Hematopoietic multipotent progenitor cell treated with erythropoietin and hydrocortisone succinate and interleukin-3 and kit ligand, for 8 days (in vitro differentiated cells): ENCODE measurements at regions not wholly inside any gene's neighbourhood (a gene's known extent, or its start where the extent isn't known, plus 50 kb on each side); places are given as distances from the start of the nearest gene placed in this dataset.
"Not testable (repeated sequence)": the region's sequence is repeated elsewhere in the genome, so short reads cannot be mapped to it uniquely, and the experiment has no call there.

Source experiments
- DNase-seq: peaks from one replicate; pipeline ENCODE4 v3.0.0-alpha.2; 2015

GRCh38 chr12:34198924-34199323, 176.6 kb downstream of the ALG10 start:
- DNase-seq, result no peak

DNA sequence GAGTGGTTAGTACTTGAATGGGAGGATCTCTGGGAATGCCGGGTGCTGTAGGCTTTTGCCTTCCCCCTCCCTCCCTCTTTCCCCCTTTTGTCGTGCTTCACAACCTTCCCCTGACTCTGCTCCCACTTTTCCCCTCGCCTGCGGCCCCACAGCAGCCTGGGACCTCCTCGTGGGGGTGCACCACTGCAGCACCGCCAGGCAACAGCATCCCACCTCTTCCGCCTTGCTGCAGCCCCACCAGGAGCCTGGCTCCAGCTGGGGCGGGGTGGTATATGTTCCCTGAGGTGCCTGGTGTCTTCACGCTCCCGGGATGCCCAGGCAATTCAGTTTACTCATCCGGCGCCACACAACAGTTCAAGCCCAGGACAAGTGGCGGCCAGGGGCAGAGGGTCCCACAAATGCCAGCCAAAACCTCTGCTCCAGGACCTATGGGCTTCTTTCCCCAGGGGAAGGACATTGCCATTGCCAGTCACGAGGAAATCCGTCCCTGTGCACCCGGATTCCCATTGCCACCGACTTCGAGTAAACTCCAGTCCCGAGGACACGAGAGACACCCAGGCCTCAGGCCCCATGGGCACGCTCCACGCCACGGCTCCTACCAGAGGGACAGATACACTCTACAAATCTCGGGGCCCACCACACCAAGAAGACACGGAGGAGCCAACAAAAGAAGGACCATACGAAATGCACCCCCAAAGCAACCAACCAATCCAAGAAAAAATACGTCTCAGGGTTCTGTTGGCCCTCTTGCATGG, 181.7 kb downstream of the ALG10 start:
- no peak for DNase-seq

GRCh38 chr12:34204830-34205285, 182.6 kb downstream of the ALG10 start:
- DNase-seq, result no peak

DNA sequence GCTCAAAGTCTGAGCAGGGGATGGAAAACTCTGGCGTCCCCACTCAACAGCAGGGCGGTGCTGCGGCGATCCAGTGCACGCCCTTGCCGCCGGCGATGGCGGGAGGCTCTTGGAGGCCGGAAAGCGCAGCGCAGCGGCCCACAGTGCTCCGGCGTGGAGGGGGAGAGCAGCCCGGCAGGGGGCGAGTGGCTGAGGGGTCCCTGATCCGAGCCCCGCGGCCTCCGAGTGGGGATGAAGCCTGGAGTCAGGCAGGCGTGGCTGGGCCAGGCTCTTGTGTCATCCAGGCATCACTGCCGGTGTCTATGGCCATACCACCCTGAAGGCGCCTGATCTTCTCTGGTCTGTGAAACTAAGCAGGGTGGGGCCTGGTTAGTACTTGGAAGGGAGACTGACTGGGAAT, 183.1 kb downstream of the ALG10 start:
- no peak for DNase-seq

DNA sequence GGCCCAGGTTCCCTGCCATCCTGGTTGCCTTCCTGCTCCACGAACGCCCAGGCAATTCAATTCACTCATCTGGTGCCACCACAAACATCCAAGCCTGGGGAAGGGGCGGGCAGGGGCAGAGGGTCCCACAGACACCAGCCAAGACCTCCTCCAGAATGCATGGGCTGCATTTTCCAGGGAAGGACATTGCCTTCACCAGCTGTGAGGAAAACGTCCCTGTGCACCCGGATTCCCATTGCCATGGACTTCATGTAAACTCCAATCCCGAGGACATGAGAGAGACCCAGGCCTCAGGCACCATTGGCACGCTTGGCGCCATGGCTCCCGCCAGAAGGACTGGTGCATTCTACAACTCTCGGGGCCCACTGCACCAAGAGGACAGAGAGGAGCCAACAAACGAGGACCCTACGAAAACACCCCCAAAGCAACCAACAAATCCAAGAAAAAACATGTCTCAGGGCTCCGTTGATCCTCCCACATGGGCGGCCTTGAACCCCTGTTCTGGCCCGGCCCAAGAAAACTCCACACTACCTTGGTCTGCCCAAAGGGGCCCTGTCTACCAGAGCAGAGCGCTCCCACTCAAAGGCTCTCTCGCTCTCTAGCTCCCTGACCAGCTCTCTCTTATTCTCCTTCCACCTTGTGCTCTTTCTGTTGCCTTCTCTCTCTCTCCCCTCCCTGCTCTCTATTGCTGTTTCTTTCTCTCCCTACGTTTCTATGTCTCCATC, 183.9 kb downstream of the ALG10 start:
- no peak for DNase-seq

DNA sequence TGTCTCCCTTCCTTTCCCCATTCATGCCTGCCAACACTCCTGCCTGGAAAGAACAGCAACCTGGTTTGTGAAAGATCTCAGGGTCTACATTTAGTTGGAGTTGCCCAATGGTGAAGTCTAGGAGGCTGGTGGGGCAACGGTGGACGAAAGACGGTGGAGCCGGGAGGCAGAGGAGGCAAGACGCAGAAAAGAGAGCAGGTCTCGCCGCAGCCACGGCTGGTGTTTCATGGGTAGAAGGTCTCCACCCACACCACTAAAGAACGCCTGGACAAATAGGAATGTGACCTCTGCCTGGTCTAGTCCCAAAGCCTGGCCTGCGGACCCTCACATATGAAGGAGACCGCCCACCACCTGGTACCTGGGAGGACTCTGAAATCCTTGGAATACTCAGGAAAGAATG, 185.6 kb downstream of the ALG10 start:
- DNase-seq, result no peak

DNA sequence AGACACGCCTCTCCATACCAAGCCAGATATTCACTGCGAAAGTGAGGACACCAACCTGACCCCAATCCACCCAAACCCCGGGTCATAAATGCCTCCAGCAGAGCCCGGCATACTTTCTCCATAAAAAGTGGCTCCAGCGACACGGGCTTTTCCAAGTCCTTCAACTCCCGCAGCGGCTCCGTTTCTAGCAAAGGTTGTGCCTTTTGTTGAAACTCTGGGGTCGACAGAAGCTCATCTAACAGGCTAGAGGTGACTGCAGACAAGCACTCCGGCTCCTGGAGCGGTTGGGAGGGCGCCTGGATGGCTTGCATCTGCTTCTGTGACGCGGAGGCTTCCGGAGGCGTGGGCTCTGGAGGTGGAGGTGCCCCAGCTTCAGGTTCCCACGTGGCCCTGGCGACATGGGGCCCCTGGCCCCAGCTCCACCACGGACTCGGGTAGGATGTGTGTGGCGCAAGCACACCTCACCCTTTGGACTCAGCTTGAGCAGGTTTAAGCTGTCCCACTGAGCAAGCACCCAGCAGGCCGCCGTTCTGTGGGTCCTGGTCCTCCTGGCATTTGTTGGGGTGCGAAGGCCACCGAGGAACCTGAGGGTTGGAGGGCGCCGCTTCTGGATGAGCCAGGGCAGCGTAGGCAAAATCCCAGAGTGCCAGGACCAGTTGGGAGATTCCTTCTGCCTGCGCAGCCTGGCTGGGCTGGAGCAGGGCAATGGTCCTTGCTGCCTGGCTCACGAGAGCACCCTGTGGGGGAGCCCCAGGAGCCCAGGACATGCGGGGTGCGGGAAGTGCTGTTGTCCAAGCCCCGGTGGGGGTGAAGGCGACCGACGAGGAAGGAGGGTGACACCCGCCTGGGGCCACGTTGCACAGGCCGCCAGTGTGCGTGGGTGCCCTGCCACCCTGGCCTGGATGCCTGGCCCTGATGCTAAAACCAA, 186.3 kb downstream of the ALG10 start:
- no peak for DNase-seq

- DNase-seq, result no peak
Observed at GRCh38 chr12:34209259-34209835, 187.1 kb downstream of the ALG10 start.

DNA sequence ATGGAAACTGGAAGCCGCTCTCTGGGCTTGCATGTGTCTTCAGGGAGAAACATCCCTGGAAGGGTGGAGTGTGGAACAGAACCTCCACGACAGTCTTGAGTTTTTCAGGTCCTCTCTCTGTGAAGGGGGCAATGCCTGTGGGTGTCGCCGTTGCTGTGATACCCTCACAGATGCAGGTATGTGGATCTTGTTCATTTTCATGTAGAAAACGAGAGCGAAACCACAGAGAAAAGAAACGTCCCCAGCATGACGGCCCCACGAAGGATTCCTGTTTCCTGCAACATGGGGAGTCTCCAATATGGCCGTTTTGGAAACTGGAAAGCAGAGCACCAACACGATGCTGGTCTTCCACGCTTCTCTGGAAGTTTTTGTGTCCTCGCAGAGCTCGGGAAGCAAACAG, 187.9 kb downstream of the ALG10 start:
- DNase-seq, result no peak

DNA sequence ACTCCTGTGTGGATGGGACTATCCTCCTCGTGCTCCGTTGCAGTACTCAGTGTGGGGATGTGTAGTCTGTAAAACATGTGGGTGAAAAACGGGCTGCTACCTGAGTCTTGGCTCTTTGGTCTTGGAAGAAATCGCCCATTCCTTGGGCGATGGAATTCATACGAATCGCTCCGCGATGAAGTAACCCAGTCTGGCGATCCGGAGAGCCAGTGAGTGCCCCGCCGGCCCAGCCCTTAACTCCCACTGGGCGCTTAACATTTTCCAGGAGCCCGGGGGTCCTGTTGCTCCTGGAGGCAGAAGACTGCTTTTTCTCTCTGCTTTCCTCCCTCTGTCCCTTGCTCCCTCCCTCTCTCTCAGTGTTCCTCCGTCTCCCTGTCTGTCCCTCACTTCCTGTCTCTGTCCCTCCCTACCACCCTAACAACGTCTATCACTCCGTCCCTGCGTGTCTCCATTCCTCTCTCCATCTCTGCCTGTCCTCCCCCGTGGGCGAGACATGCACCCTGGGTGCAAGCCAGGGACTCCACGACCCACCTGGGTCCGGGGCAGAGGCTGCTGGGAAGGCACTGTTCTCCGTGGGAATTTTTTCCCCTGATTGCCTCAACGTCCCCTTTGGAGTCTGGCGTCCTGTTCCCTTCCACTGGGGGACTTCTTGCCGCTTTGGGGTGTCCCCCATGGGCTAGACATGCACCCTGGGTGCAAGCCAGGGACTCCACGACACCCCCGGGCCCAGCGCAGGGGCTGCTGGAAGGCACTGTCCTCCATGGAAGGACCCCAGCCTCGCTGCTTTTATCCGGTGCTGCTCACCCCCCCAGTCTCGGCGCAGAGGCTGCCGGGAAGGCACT, 188.6 kb downstream of the ALG10 start:
- DNase-seq, result no peak

- DNase-seq, result no peak
Observed at GRCh38 chr12:34212651-34213050, 190.4 kb downstream of the ALG10 start.

DNA sequence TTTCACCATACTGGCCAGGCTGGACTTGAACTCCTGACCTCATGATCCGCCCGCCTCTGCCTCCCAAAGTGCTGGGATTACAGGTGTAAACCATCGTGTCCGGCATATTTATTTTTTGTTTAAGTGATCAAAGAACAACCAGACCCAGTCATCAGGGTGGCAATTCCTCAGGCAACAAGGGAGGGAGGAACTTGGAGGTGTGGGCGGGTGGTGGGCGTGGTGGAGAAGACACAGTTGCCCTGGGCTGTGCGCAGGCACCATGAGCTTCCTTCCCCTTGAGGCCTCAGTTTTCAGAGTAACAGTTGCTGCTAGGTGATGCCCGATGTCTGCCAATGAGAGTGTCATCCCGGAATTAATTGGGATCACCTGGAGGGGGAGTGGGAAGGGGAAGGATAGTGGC, 191.7 kb downstream of the ALG10 start:
- DNase-seq, result no peak

DNA sequence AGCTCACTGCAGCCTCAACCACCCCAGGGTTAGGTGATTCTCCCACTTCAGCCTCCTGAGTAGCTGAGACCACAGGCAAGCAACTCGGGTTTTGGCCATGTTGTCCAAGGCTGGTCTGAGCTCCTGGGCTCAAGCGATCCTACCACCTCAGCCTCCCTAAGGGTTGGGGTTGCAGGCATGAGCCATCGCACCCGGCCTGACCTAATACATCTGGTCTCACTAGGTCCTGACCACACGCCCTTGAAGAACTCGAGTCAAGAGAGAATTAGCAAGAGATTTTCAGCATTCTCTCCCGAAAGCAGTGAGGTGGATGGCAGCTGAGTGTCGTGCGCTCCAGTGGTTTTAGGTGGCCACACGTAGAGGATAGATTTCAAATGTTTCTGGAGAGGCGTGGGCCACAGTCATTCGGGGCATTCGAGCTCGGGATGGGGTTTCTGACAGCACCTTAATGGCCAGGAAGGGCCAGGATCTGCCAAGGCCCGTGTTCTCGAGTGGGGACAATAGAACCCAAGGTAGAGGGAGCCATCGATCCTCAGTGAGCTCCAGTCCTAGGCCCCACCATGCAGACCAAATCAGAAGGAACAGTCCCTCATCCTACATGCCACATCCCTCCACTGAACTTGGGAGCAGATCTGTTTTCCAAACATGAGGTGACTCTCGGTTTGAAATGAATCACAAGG, 193.1 kb downstream of the ALG10 start:
- DNase-seq, result no peak

- DNase-seq, result no peak
Observed at GRCh38 chr12:34215893-34216285, 193.6 kb downstream of the ALG10 start.

DNA sequence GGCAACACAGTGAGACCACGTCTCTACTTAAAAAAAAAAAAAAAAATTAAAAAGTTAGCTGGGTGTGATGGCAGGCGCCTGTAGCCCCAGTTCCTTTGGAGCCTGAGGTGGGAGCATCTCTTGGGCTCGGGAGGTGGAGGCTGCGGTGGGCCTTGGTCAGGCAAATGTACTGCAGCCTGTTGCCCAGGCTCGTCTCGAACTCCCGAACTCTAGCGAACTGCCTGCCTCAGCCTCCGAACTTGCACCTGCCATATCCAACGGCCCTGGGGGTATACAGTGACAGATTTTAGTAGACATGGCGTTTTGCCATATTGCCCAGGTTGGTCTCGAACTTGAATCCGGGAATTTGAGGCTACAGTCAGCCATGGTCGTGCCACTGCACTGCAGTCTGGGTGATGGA, 195.4 kb downstream of the ALG10 start:
- DNase-seq, result no peak

- DNase-seq, result peak; percentile 82
Observed at GRCh38 chr12:34218193-34219045, 196.1 kb downstream of the ALG10 start.

- DNase-seq, result no peak
Observed at GRCh38 chr12:34219046-34219770, 196.9 kb downstream of the ALG10 start.

DNA sequence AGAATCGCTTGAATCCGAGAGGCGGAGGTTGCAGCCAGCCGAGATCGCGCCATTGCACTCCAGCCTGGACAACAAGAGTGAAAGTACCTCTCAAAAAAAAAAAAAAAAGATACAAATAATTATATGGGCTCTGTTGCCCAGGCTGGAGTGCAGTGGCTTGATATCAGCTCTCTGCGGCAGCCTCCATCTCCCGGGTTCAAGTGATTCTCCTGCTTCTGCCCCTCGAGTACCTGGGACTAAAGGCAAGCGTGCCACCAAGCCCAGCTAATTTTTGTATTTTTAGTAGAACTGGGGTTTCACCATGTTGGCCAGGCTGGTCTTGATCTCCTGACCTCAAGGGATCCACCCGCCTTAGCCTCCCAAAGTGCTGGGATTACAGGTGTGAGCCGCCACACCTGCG, 197.8 kb downstream of the ALG10 start:
- not testable (repeated sequence) for DNase-seq

GRCh38 chr12:34223640-34224039, 201.3 kb downstream of the ALG10 start:
- no peak for DNase-seq

DNA sequence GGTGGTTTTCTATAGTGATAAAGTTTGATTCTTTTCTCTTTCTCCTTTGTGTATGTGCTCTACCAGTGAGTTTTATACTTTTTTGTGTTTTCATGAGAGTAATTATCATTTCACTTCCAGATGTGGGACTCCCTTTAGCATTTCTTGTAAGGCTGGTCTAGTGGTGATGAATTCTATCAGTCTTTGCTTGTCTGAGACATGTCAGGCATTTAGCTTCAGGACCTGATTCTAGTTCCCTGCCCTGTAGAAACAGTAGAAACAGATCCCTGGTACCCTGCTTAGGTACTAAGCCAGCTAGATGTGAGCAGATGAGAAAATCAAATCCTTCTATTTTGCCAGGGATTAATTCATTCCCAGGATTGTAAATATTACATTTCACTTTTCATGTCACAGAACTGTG, 203.7 kb downstream of the ALG10 start:
- DNase-seq, result not testable (repeated sequence)
